Colonic mucosa (tissue), 4 donors: ENCODE measurements at regions not wholly inside any gene's neighbourhood (a gene's known extent, or its start where the extent isn't known, plus 50 kb on each side); places are given as distances from the start of the nearest gene placed in this dataset.

ENCODE experiments used
- DNase-seq: peaks from one replicate; pipeline ENCODE4 v3.0.0-alpha.2; 2020
- H3K27ac ChIP-seq: fragments of 200-600 bp; one replicate; pipeline ENCODE4 v1.8.0; 2021
- H3K27me3 ChIP-seq: fragments of 200-600 bp; one replicate; pipeline ENCODE4 v1.8.0; 2021
- H3K36me3 ChIP-seq: fragments of 200-600 bp; one replicate; pipeline ENCODE4 v1.8.0; 2021
- H3K4me1 ChIP-seq: fragments of 200-600 bp; one replicate; pipeline ENCODE4 v1.8.0; 2021; ENCODE audit warnings: mild to moderate bottlenecking
- H3K4me3 ChIP-seq: fragments of 200-600 bp; one replicate; pipeline ENCODE4 v1.8.0; 2021
- H3K9ac ChIP-seq, 2 donors: one replicate each; pipeline ENCODE4 v1.7.0; 2013; ENCODE audit warnings: control low read depth in 2 of 2, low read depth in 2 of 2, low read length in 2 of 2
- H3K9me3 ChIP-seq: fragments of 200-600 bp; one replicate; pipeline ENCODE4 v1.8.0; 2021
- intact Hi-C: fragments of 100-400 bp; cut with DNase I; formaldehyde crosslinking; loops from one replicate; pipeline ENCODE4 v1.14.1; 2022
- TF ChIP-seq, protein P1 (sequence below): fragments of 200-600 bp; IDR thresholded peaks from one replicate; pipeline ENCODE4 v1.8.0; 2022; ENCODE audit warnings: antibody characterized with exemption, mild to moderate bottlenecking
- donor health status: healthy.
- donor health status: DM: no; HTN: no; CAD: no.
- donor health status: DM: no; HTN: no; CAD: no.

GRCh38 chr11:38460896-38461295 is 1862.9 kb upstream of the RAG2 start:
- H3K27me3 ChIP-seq, result no peaks in the 10 kb centered on the region
- no peak for DNase-seq
- intact Hi-C loops, result no loop called here
- H3K4me1 ChIP-seq, result no peaks in the 10 kb centered on the region
- no peak overlapping the region for H3K4me3 ChIP-seq
- H3K36me3 ChIP-seq, result no peaks in the 10 kb centered on the region
- H3K9ac ChIP-seq, result no peak overlapping the region
- H3K9me3 ChIP-seq, result no peaks in the 10 kb centered on the region
- TF ChIP-seq, protein P1, sequence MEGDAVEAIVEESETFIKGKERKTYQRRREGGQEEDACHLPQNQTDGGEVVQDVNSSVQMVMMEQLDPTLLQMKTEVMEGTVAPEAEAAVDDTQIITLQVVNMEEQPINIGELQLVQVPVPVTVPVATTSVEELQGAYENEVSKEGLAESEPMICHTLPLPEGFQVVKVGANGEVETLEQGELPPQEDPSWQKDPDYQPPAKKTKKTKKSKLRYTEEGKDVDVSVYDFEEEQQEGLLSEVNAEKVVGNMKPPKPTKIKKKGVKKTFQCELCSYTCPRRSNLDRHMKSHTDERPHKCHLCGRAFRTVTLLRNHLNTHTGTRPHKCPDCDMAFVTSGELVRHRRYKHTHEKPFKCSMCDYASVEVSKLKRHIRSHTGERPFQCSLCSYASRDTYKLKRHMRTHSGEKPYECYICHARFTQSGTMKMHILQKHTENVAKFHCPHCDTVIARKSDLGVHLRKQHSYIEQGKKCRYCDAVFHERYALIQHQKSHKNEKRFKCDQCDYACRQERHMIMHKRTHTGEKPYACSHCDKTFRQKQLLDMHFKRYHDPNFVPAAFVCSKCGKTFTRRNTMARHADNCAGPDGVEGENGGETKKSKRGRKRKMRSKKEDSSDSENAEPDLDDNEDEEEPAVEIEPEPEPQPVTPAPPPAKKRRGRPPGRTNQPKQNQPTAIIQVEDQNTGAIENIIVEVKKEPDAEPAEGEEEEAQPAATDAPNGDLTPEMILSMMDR, result no peak
- H3K27ac ChIP-seq, result no peak overlapping the region

- intact Hi-C loops, result no loop called here
- Histone ChIP-seq H3K4me1 (no peaks in the 10 kb centered on the region), H3K9ac (no peak overlapping the region), H3K27ac (no peak overlapping the region), H3K36me3 (no peaks in the 10 kb centered on the region), H3K4me3 (no peak overlapping the region), H3K27me3 (no peaks in the 10 kb centered on the region), H3K9me3 (no peaks in the 10 kb centered on the region)
- DNase-seq, result no peak
- TF ChIP-seq, protein P1, result no peak
These were observed 1862.4 kb upstream of the RAG2 start for GRCh38 chr11:38460429-38460828.

- H3K9ac ChIP-seq, result no peak overlapping the region
- TF ChIP-seq, protein P1, result no peak
- no peaks in the 10 kb centered on the region for H3K36me3 ChIP-seq
- H3K27me3 ChIP-seq, result no peaks in the 10 kb centered on the region
- H3K27ac ChIP-seq, result no peak overlapping the region
- intact Hi-C loops, result no loop called here
- no peak overlapping the region for H3K4me3 ChIP-seq
- DNase-seq, result no peak
- no peaks in the 10 kb centered on the region for H3K4me1 ChIP-seq
- H3K9me3 ChIP-seq, result no peaks in the 10 kb centered on the region
These were observed 1858.3 kb upstream of the RAG2 start for GRCh38 chr11:38456371-38456770.

DNA sequence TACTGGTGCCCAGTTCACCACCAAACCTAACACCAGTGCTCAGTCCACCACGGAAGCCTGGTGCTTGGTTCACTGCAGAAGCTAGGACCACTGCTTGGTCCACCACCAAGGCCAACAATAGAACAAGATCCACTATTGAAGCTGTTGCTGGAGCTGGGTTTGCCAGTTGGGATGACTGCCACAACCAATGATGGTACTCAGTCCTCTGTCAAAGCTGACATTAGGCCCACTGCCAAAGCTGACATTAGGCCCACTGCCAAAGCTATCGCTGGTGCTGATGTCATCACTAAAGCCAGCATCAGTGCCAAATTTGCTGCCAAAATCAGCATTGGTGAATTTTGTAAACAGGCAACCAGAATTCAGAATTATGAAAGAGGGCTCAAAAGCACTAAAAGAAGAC is 1850.2 kb upstream of the RAG2 start:
- no peak overlapping the region for H3K9ac ChIP-seq
- DNase-seq, result no peak
- no peaks in the 10 kb centered on the region for H3K27me3 ChIP-seq
- no peaks in the 10 kb centered on the region for H3K4me1 ChIP-seq
- H3K9me3 ChIP-seq, result no peaks in the 10 kb centered on the region
- intact Hi-C loops, result no loop called here
- H3K27ac ChIP-seq, result no peak overlapping the region
- TF ChIP-seq, protein P1, result no peak
- H3K4me3 ChIP-seq, result no peak overlapping the region
- no peaks in the 10 kb centered on the region for H3K36me3 ChIP-seq

DNA sequence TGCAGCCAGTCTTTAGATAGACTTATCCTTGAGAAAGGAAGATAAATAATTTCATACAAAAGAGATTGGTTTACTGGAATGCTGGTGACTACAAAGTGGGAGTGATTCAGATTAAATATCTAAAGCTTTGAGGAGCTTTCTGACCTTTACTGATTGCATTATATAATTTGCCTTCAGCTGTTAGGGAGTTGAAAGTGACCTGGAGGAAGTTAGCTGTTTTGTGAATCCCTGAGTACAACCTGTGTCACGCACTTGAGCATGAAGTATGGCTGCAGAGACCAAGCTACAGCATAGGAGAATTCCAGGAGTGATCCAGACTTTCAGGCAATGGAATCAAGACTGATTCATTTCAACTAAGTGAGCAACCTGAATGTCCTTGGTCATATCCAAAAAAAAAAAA is 1848.3 kb upstream of the RAG2 start:
- DNase-seq, result no peak
- no peak overlapping the region for H3K27ac ChIP-seq
- intact Hi-C loops, result no loop called here
- no peaks in the 10 kb centered on the region for H3K36me3 ChIP-seq
- no peaks in the 10 kb centered on the region for H3K27me3 ChIP-seq
- no peaks in the 10 kb centered on the region for H3K9me3 ChIP-seq
- H3K9ac ChIP-seq, result no peak overlapping the region
- TF ChIP-seq, protein P1, result no peak
- no peak overlapping the region for H3K4me3 ChIP-seq
- no peaks in the 10 kb centered on the region for H3K4me1 ChIP-seq

- TF ChIP-seq, protein P1, result no peak
- intact Hi-C loops, result no loop called here
- Histone ChIP-seq H3K36me3 (no peaks in the 10 kb centered on the region), H3K27me3 (no peaks in the 10 kb centered on the region), H3K4me1 (no peaks in the 10 kb centered on the region), H3K9me3 (no peaks in the 10 kb centered on the region), H3K4me3 (no peak overlapping the region), H3K27ac (no peak overlapping the region), H3K9ac (no peak overlapping the region)
- DNase-seq, result no peak
These were observed 1840.1 kb upstream of the RAG2 start for GRCh38 chr11:38438091-38438490.
